Smooth muscle cell (in vitro differentiated cells): ENCODE measurements at regions not wholly inside any gene's neighbourhood (a gene's known extent, or its start where the extent isn't known, plus 50 kb on each side); places are given as distances from the start of the nearest gene placed in this dataset.

Source experiments
- DNase-seq: peaks from one replicate; lab custom pipeline; 2025; ENCODE audit not compliant: unreplicated experiment; lab: John Stamatoyannopoulos, UW
- H2AFZ ChIP-seq: fragments of 200-600 bp; sonication (generic); 2 replicates; pipeline ENCODE4 v1.6.0; 2016; ENCODE audit warnings: antibody characterized with exemption, low read depth, mild to moderate bottlenecking
- H3F3A ChIP-seq: fragments of 200-600 bp; sonication (generic); 2 replicates; pipeline ENCODE4 v1.6.0; 2017; ENCODE audit warnings: antibody characterized with exemption, low read depth
- H3K27ac ChIP-seq: fragments of 200-600 bp; sonication (generic); 2 replicates; pipeline ENCODE4 v1.5.1; 2016; ENCODE audit warnings: low read depth, mild to moderate bottlenecking
- H3K27me3 ChIP-seq: fragments of 200-600 bp; sonication (generic); 2 replicates; pipeline ENCODE4 v1.6.1; 2016; ENCODE audit warnings: low read depth, mild to moderate bottlenecking
- H3K36me3 ChIP-seq: fragments of 200-600 bp; sonication (generic); 2 replicates; pipeline ENCODE4 v1.5.1; 2016; ENCODE audit warnings: low read depth
- H3K4me1 ChIP-seq: fragments of 200-600 bp; sonication (generic); 2 replicates; pipeline ENCODE4 v1.5.1; 2016; ENCODE audit warnings: low read depth
- H3K4me2 ChIP-seq: fragments of 200-600 bp; sonication (generic); 2 replicates; pipeline ENCODE4 v1.6.0; 2016; ENCODE audit warnings: mild to moderate bottlenecking
- H3K4me3 ChIP-seq: fragments of 200-600 bp; sonication (generic); 2 replicates; pipeline ENCODE4 v1.5.1; 2016; ENCODE audit warnings: mild to moderate bottlenecking
- H3K79me2 ChIP-seq: fragments of 200-600 bp; sonication (generic); 2 replicates; pipeline ENCODE4 v1.6.0; 2016; ENCODE audit warnings: low read depth, mild to moderate bottlenecking
- H3K9ac ChIP-seq: fragments of 200-600 bp; sonication (generic); 2 replicates; pipeline ENCODE4 v1.6.0; 2016; ENCODE audit warnings: low read depth
- H3K9me3 ChIP-seq: fragments of 200-600 bp; sonication (generic); replicated peaks from 2 replicates; pipeline ENCODE4 v1.5.1; 2016; ENCODE audit warnings: low read depth
- H4K20me1 ChIP-seq: fragments of 200-600 bp; sonication (generic); 2 replicates; pipeline ENCODE4 v1.6.0; 2016; ENCODE audit warnings: low read depth
- CTCF ChIP-seq: fragments of 200-600 bp; sonication (generic); IDR thresholded peaks from 2 replicates; pipeline ENCODE4 v1.5.1; 2017; ENCODE audit warnings: borderline replicate concordance, mild to moderate bottlenecking, antibody characterized with exemption; ENCODE audit not compliant: insufficient read depth, poor library complexity, severe bottlenecking
- WGBS: methylation state at CpG from one replicate; pipeline ENCODE4 v1.1.7; 2016; ENCODE audit warnings: low lambda C conversion rate; 5-methylcytosine and 5-hydroxymethylcytosine counted together

GRCh38 chr6:113031591-113032238, 684.6 kb downstream of the RFPL4B start:
- no peak for TF ChIP-seq CTCF
- DNase-seq, result no peak
- Histone ChIP-seq H3K4me1 (no peaks in the 10 kb centered on the region), H3K9ac (no peak overlapping the region), H3K4me2 (peak overlapping the region; percentile 48), H4K20me1 (no peaks in the 10 kb centered on the region), H3K79me2 (no peaks in the 10 kb centered on the region), H2AFZ (no peak overlapping the region), H3K27me3 (no peaks in the 10 kb centered on the region), H3K9me3 (no peaks in the 10 kb centered on the region), H3K27ac (no peak overlapping the region), H3K36me3 (no peaks in the 10 kb centered on the region), H3K4me3 (no peak overlapping the region), H3F3A (no peaks in the 10 kb centered on the region)
- 47% methylated on average over 3 of the region's 3 CpGs for WGBS

- Histone ChIP-seq H3F3A (no peaks in the 10 kb centered on the region), H3K4me2 (no peak overlapping the region), H4K20me1 (no peaks in the 10 kb centered on the region), H3K9me3 (no peaks in the 10 kb centered on the region), H3K9ac (no peak overlapping the region), H2AFZ (peak overlapping the region; percentile 28), H3K79me2 (no peaks in the 10 kb centered on the region), H3K4me1 (no peaks in the 10 kb centered on the region), H3K27ac (peak overlapping the region; percentile 4), H3K4me3 (no peak overlapping the region), H3K36me3 (no peaks in the 10 kb centered on the region), H3K27me3 (no peaks in the 10 kb centered on the region)
- TF ChIP-seq CTCF, result no peak
- WGBS, result 67% methylated on average over 1 of the region's 1 CpG
- DNase-seq, result no peak
Measured at GRCh38 chr6:113039005-113039404, 691.9 kb downstream of the RFPL4B start.

GRCh38 chr6:113047148-113047547, 700.0 kb downstream of the RFPL4B start:
- no peak for TF ChIP-seq CTCF
- 0% methylated on average over 1 of the region's 1 CpG for WGBS
- no peak overlapping the region for H3K9ac ChIP-seq

GRCh38 chr6:113047932-113048331, 700.8 kb downstream of the RFPL4B start:
- H2AFZ ChIP-seq, result peak overlapping the region; percentile 2
- H3K4me2 ChIP-seq, result no peak overlapping the region
- H3K27me3 ChIP-seq, result no peaks in the 10 kb centered on the region
- DNase-seq, result no peak
- no peaks in the 10 kb centered on the region for H3K36me3 ChIP-seq
- no peak overlapping the region for H3K27ac ChIP-seq
- H4K20me1 ChIP-seq, result no peaks in the 10 kb centered on the region
- no peaks in the 10 kb centered on the region for H3K79me2 ChIP-seq
- peaks cover 31% of the 10 kb centered on the region for H3K4me1 ChIP-seq
- no peaks in the 10 kb centered on the region for H3K9me3 ChIP-seq
- WGBS, result 97% methylated on average over 2 of the region's 2 CpGs
- TF ChIP-seq CTCF, result no peak
- no peaks in the 10 kb centered on the region for H3F3A ChIP-seq
- H3K9ac ChIP-seq, result no peak overlapping the region
- H3K4me3 ChIP-seq, result no peak overlapping the region

More at GRCh38 chr6:113047148-113047547, 700.0 kb downstream of the RFPL4B start:
- no peaks in the 10 kb centered on the region for H3K27me3 ChIP-seq
- H2AFZ ChIP-seq, result no peak overlapping the region
- no peak overlapping the region for H3K4me2 ChIP-seq
- no peaks in the 10 kb centered on the region for H3K9me3 ChIP-seq
- H3K79me2 ChIP-seq, result no peaks in the 10 kb centered on the region
- no peak overlapping the region for H3K27ac ChIP-seq
- H4K20me1 ChIP-seq, result no peaks in the 10 kb centered on the region
- no peak for DNase-seq
- H3K4me3 ChIP-seq, result no peak overlapping the region
- no peaks in the 10 kb centered on the region for H3F3A ChIP-seq
- peaks cover 27% of the 10 kb centered on the region for H3K4me1 ChIP-seq
- no peaks in the 10 kb centered on the region for H3K36me3 ChIP-seq
